ENCODE measurements at regions not wholly inside any gene's neighbourhood (a gene's known extent, or its start where the extent isn't known, plus 50 kb on each side); places are given as distances from the start of the nearest gene placed in this dataset.

GRCh38 chr22:48453751-48454485 lies 1373.8 kb downstream of the BRD1 start:
- no peak for TF ChIP-seq CTCF (conservative IDR thresholded peaks at IDR 0.05; ENCODE audit: low read depth, low read length)
- TF ChIP-seq CHD1 (IDR thresholded peaks at IDR 0.05; ENCODE audit: low read depth, low read length), result no peak
- no peak for TF ChIP-seq FOS (IDR thresholded peaks at IDR 0.05; ENCODE audit: low read depth, low read length)
- no peak for TF ChIP-seq USF2 (IDR thresholded peaks at IDR 0.05; ENCODE audit: low read depth, low read length)
- no peak for TF ChIP-seq POLR2A (IDR thresholded peaks at IDR 0.05; ENCODE audit: low read depth, low read length)
- no peak for TF ChIP-seq SMC3 (IDR thresholded peaks at IDR 0.05; ENCODE audit: low read depth, low read length)
- no peak for TF ChIP-seq RFX5 (IDR thresholded peaks at IDR 0.05; ENCODE audit: low read depth, low read length)
- no peak for TF ChIP-seq MAZ (IDR thresholded peaks at IDR 0.05; ENCODE audit: borderline replicate concordance, low read depth, low read length)

All from IMR-90 (cell line).